WTC11 (cell line): ENCODE measurements at regions not wholly inside any gene's neighbourhood (a gene's known extent, or its start where the extent isn't known, plus 50 kb on each side); places are given as distances from the start of the nearest gene placed in this dataset.

ENCODE experiments used
- ATAC-seq: fragments of 200-7000 bp; cut with Tn5 transposase; 2 replicates; pipeline ENCODE4 v1.10.0; 2021; ENCODE audit warnings: mild to moderate bottlenecking, moderate library complexity
- CTCF ChIA-PET: fragments of 300-600 bp; sonication (Branson Sonifier 250); formaldehyde crosslinking; loops from one replicate; lab custom pipeline; 2021; ENCODE audit warnings: antibody characterized with exemption; lab: Charles Lee
- POLR2A ChIA-PET: fragments of 350-600 bp; sonication (Branson Sonifier 250); formaldehyde crosslinking; loops from one replicate; lab custom pipeline; 2021; ENCODE audit warnings: antibody characterized with exemption; lab: Charles Lee
- DNase-seq: peaks from one replicate; pipeline ENCODE4 v3.0.0; 2021; ENCODE audit warnings: low spot score
- H3K27ac Mint-ChIP-seq: 2 replicates; pipeline ENCODE4 v1.8.0; 2021; ENCODE audit warnings: mixed read lengths
- H3K27me3 Mint-ChIP-seq: 2 replicates; pipeline ENCODE4 v1.8.0; 2021; ENCODE audit warnings: low read depth, mild to moderate bottlenecking, moderate library complexity, mixed read lengths
- H3K36me3 Mint-ChIP-seq: 2 replicates; pipeline ENCODE4 v1.8.0; 2021; ENCODE audit warnings: mixed read lengths
- H3K4me1 Mint-ChIP-seq: 2 replicates; pipeline ENCODE4 v1.8.0; 2022; ENCODE audit warnings: mixed read lengths
- H3K4me3 Mint-ChIP-seq: 2 replicates; pipeline ENCODE4 v1.8.0; 2021; ENCODE audit warnings: mild to moderate bottlenecking, moderate library complexity, mixed read lengths
- H3K9me3 Mint-ChIP-seq: 2 replicates; pipeline ENCODE4 v1.8.0; 2021; ENCODE audit warnings: mixed read lengths
- ELF4 ChIP-seq: sonication (generic); formaldehyde crosslinking; IDR thresholded peaks from 2 replicates; pipeline ENCODE4 v1.8.1; 2022; ENCODE audit warnings: low read depth, mild to moderate bottlenecking, moderate library complexity, missing genetic modification reagents
- ESRRA ChIP-seq: sonication (generic); formaldehyde crosslinking; IDR thresholded peaks from 2 replicates; pipeline ENCODE4 v1.8.1; 2022; ENCODE audit warnings: mild to moderate bottlenecking, missing genetic modification reagents, borderline replicate concordance
- ETV6 ChIP-seq: sonication (generic); formaldehyde crosslinking; IDR thresholded peaks from 2 replicates; pipeline ENCODE4 v1.8.1; 2022; ENCODE audit warnings: mild to moderate bottlenecking, missing genetic modification reagents
- IRF2 ChIP-seq: sonication (generic); formaldehyde crosslinking; IDR thresholded peaks from 2 replicates; pipeline ENCODE4 v1.8.0; 2022; ENCODE audit warnings: low read depth, missing genetic modification reagents, borderline replicate concordance
- PRRX2 ChIP-seq: fragments of 250-450 bp; sonication (Bioruptor Pico); IDR thresholded peaks from 2 replicates; pipeline ENCODE4 v1.8.0; 2021; ENCODE audit warnings: mild to moderate bottlenecking
- RELA ChIP-seq: sonication (generic); formaldehyde crosslinking; IDR thresholded peaks from 2 replicates; pipeline ENCODE4 v1.8.1; 2022; ENCODE audit warnings: missing genetic modification reagents, mild to moderate bottlenecking, borderline replicate concordance
- SMAD3 ChIP-seq: sonication (generic); formaldehyde crosslinking; IDR thresholded peaks from 2 replicates; pipeline ENCODE4 v1.8.0; 2022; ENCODE audit warnings: missing genetic modification reagents, mild to moderate bottlenecking, borderline replicate concordance
- SMAD4 ChIP-seq: sonication (generic); formaldehyde crosslinking; IDR thresholded peaks from 2 replicates; pipeline ENCODE4 v1.8.0; 2022; ENCODE audit warnings: mild to moderate bottlenecking, missing genetic modification reagents
- SP1 ChIP-seq: sonication (generic); formaldehyde crosslinking; conservative IDR thresholded peaks from 2 replicates; pipeline ENCODE4 v1.8.1; 2022; ENCODE audit warnings: missing genetic modification reagents
- TEAD4 ChIP-seq: sonication (generic); formaldehyde crosslinking; IDR thresholded peaks from 2 replicates; pipeline ENCODE4 v1.8.0; 2022; ENCODE audit warnings: mild to moderate bottlenecking, missing genetic modification reagents
- ZNF121 ChIP-seq: sonication (generic); formaldehyde crosslinking; IDR thresholded peaks from 2 replicates; pipeline ENCODE4 v1.8.0; 2023; ENCODE audit warnings: missing genetic modification reagents
- ZNF317 ChIP-seq: sonication (generic); formaldehyde crosslinking; IDR thresholded peaks from 2 replicates; pipeline ENCODE4 v1.8.1; 2023; ENCODE audit warnings: low read depth, mild to moderate bottlenecking, moderate library complexity, missing genetic modification reagents, borderline replicate concordance
- ZNF423 ChIP-seq: fragments of 250-450 bp; sonication (Bioruptor Pico); IDR thresholded peaks from 2 replicates; pipeline ENCODE4 v2.1.2; 2022; ENCODE audit warnings: mild to moderate bottlenecking, moderate library complexity
- TF ChIP-seq, protein P1 (sequence below): sonication (generic); formaldehyde crosslinking; IDR thresholded peaks from 2 replicates; pipeline ENCODE4 v1.8.0; 2022; ENCODE audit warnings: mild to moderate bottlenecking, missing genetic modification reagents
- TF ChIP-seq, protein P2 (sequence below): sonication (generic); formaldehyde crosslinking; IDR thresholded peaks from 2 replicates; pipeline ENCODE4 v1.8.0; 2022; ENCODE audit warnings: mild to moderate bottlenecking, missing genetic modification reagents
- TF ChIP-seq, protein P3 (sequence below): fragments of 250-450 bp; sonication (Bioruptor Pico); IDR thresholded peaks from 2 replicates; pipeline ENCODE4 v2.1.2; 2022; ENCODE audit warnings: mild to moderate bottlenecking, moderate library complexity
- TF ChIP-seq, protein P4 (sequence below): sonication (generic); formaldehyde crosslinking; IDR thresholded peaks from 2 replicates; pipeline ENCODE4 v1.8.0; 2022; ENCODE audit warnings: mild to moderate bottlenecking, missing genetic modification reagents
- TF ChIP-seq, protein P5 (sequence below): fragments of 250-450 bp; sonication (Bioruptor Pico); IDR thresholded peaks from 2 replicates; pipeline ENCODE4 v1.9.0; 2021; ENCODE audit warnings: moderate library complexity, mild to moderate bottlenecking, inconsistent platforms, borderline replicate concordance
- TF ChIP-seq, protein P6 (sequence below): sonication (generic); formaldehyde crosslinking; IDR thresholded peaks from 2 replicates; pipeline ENCODE4 v1.8.0; 2022; ENCODE audit warnings: missing genetic modification reagents

DNA sequence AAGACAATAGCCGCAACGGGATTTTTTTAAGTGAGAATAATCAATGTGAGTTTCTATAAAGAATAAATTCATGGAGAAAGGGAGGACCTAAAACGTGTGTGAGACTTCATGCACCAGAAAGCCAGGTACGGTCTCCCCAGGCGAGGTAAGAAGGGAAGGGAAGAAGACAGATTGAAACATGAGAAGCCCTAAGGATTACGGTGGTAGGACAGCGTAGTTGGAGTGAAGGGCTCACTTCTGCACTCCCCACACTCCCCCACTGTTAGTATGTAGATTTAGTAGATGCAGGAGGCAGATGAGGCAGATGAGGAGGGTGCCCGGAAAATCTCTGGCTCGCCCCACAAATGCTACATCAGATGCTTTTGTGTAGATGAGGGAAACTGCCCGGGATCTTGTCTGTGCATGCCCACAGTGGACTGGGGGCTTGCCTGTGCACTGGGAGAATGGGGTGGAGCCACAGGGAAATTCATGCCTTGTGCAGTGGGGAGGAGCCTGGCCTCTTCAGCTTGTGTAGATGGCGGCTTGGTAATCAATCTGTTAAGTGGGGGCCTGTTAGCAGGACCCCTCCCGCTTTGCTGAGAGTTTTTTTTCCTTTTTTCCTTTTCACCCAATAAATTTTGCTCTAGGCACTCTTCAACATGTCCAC lies 1544.5 kb upstream of the TENM3 start (continued):
- TF ChIP-seq, protein P1, sequence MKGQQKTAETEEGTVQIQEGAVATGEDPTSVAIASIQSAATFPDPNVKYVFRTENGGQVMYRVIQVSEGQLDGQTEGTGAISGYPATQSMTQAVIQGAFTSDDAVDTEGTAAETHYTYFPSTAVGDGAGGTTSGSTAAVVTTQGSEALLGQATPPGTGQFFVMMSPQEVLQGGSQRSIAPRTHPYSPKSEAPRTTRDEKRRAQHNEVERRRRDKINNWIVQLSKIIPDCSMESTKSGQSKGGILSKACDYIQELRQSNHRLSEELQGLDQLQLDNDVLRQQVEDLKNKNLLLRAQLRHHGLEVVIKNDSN (CRISPR knock-in tag), result no peak
- TF ChIP-seq SMAD3 (CRISPR knock-in tag), result no peak
- no peak for TF ChIP-seq ZNF121
- no peak for TF ChIP-seq IRF2
- no peak for TF ChIP-seq PRRX2
- no peak for TF ChIP-seq ETV6 (CRISPR knock-in tag)
- no peak for TF ChIP-seq SMAD4 (CRISPR knock-in tag)
- TF ChIP-seq, all 79 proteins: peak for 0

DNA sequence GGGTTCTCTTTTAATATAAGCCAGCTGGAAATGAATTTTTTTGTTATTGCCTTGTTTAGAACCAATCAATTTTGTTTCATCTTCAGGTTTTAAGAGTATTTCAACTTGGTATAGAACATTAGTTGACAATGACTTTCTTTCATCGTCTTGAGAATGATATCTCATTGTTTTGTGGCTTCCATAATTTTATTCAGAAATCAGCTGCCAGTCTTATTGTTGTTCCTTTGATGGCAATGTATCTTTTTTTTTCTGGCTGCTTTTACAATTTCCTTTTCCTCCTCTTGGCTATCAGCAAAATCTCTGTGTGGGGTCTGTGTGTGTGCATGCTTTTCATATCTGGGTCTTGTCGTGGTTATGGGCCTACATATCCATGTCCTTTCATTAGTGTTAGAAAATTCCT lies 1536.4 kb upstream of the TENM3 start:
- Mint-ChIP-seq H3K27ac (no peak overlapping the region), H3K9me3 (peaks cover 28% of the 10 kb centered on the region), H3K27me3 (no peaks in the 10 kb centered on the region), H3K36me3 (peaks cover 15% of the 10 kb centered on the region)
- POLR2A ChIA-PET, result no interaction called here
- TF ChIP-seq ZNF121 (no peak), ZNF317 (peak; percentile 98), SP1 (CRISPR knock-in tag) (no peak), ETV6 (CRISPR knock-in tag) (no peak), ESRRA (CRISPR knock-in tag) (no peak), ELF4 (no peak)
- TF ChIP-seq, protein P2, sequence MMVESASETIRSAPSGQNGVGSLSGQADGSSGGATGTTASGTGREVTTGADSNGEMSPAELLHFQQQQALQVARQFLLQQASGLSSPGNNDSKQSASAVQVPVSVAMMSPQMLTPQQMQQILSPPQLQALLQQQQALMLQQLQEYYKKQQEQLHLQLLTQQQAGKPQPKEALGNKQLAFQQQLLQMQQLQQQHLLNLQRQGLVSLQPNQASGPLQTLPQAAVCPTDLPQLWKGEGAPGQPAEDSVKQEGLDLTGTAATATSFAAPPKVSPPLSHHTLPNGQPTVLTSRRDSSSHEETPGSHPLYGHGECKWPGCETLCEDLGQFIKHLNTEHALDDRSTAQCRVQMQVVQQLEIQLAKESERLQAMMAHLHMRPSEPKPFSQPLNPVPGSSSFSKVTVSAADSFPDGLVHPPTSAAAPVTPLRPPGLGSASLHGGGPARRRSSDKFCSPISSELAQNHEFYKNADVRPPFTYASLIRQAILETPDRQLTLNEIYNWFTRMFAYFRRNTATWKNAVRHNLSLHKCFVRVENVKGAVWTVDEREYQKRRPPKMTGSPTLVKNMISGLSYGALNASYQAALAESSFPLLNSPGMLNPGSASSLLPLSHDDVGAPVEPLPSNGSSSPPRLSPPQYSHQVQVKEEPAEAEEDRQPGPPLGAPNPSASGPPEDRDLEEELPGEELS (CRISPR knock-in tag), result no peak
- TF ChIP-seq, protein P3, sequence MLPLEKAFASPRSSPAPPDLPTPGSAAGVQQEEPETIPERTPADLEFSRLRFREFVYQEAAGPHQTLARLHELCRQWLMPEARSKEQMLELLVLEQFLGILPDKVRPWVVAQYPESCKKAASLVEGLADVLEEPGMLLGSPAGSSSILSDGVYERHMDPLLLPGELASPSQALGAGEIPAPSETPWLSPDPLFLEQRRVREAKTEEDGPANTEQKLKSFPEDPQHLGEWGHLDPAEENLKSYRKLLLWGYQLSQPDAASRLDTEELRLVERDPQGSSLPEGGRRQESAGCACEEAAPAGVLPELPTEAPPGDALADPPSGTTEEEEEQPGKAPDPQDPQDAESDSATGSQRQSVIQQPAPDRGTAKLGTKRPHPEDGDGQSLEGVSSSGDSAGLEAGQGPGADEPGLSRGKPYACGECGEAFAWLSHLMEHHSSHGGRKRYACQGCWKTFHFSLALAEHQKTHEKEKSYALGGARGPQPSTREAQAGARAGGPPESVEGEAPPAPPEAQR (CRISPR knock-in tag), result no peak
- TF ChIP-seq, protein P4, sequence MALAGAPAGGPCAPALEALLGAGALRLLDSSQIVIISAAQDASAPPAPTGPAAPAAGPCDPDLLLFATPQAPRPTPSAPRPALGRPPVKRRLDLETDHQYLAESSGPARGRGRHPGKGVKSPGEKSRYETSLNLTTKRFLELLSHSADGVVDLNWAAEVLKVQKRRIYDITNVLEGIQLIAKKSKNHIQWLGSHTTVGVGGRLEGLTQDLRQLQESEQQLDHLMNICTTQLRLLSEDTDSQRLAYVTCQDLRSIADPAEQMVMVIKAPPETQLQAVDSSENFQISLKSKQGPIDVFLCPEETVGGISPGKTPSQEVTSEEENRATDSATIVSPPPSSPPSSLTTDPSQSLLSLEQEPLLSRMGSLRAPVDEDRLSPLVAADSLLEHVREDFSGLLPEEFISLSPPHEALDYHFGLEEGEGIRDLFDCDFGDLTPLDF, result no peak
- TF ChIP-seq, all 79 proteins: peak for 1
- peaks cover 3% of the 10 kb centered on the region; the same call in 1 of the 2 replicates for H3K4me1 Mint-ChIP-seq
- ATAC-seq (no peak), DNase-seq (no peak)
- CTCF ChIA-PET, result no interaction called here
- no peak overlapping the region for H3K4me3 Mint-ChIP-seq

DNA sequence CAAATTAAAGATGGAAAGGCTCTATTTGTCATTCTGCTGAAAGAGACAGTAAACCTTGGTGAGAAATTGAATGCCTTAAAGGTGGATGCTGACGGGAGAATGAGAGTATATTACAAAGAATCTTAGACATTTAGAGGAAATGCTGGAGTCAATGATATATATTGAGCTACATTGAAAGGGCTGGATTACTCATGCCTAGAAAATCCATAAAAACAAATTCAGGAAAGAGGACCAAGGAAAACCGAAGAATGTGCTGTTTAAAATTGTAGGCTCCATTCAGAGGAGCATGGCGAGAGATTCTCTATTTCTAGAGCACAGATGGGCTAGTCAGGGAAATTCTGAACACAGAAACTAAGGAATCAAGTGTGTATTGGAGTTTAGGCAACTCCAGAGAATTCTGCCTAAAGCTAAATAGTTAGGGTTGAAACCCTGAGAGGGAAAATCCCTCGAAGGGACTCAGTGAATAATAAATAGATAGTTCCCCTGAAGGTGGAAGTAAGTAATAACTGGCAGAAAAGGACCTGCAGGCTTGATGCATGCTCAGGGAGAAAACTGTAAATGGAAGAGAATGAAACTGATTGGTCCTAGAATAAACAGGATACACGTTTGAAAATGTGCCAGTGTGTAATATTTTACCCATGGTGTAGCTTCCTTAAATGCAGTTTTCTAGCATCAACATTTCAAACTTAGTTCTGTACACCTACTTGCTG lies 1532.4 kb upstream of the TENM3 start:
- Mint-ChIP-seq H3K4me3 (no peak overlapping the region), H3K27ac (no peak overlapping the region), H3K9me3 (peaks cover 35% of the 10 kb centered on the region), H3K27me3 (no peaks in the 10 kb centered on the region), H3K36me3 (peaks cover 15% of the 10 kb centered on the region), H3K4me1 (peaks cover 3% of the 10 kb centered on the region; the same call in 1 of the 2 replicates)
- no peak for ATAC-seq
- TF ChIP-seq, protein P5, sequence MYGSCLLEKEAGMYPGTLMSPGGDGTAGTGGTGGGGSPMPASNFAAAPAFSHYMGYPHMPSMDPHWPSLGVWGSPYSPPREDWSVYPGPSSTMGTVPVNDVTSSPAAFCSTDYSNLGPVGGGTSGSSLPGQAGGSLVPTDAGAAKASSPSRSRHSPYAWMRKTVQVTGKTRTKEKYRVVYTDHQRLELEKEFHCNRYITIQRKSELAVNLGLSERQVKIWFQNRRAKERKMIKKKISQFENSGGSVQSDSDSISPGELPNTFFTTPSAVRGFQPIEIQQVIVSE (CRISPR knock-in tag), result no peak
- TF ChIP-seq, protein P6, sequence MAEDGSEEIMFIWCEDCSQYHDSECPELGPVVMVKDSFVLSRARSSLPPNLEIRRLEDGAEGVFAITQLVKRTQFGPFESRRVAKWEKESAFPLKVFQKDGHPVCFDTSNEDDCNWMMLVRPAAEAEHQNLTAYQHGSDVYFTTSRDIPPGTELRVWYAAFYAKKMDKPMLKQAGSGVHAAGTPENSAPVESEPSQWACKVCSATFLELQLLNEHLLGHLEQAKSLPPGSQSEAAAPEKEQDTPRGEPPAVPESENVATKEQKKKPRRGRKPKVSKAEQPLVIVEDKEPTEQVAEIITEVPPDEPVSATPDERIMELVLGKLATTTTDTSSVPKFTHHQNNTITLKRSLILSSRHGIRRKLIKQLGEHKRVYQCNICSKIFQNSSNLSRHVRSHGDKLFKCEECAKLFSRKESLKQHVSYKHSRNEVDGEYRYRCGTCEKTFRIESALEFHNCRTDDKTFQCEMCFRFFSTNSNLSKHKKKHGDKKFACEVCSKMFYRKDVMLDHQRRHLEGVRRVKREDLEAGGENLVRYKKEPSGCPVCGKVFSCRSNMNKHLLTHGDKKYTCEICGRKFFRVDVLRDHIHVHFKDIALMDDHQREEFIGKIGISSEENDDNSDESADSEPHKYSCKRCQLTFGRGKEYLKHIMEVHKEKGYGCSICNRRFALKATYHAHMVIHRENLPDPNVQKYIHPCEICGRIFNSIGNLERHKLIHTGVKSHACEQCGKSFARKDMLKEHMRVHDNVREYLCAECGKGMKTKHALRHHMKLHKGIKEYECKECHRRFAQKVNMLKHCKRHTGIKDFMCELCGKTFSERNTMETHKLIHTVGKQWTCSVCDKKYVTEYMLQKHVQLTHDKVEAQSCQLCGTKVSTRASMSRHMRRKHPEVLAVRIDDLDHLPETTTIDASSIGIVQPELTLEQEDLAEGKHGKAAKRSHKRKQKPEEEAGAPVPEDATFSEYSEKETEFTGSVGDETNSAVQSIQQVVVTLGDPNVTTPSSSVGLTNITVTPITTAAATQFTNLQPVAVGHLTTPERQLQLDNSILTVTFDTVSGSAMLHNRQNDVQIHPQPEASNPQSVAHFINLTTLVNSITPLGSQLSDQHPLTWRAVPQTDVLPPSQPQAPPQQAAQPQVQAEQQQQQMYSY (CRISPR knock-in tag), result no peak
- TF ChIP-seq TEAD4, result no peak
- TF ChIP-seq ZNF423 (CRISPR knock-in tag), result no peak
- TF ChIP-seq RELA (CRISPR knock-in tag), result no peak
- no peak for TF ChIP-seq SP1 (CRISPR knock-in tag)
- DNase-seq, result no peak
- ChIA-PET POLR2A (no interaction called here), CTCF (no interaction called here)
